IMR-90 (cell line): ENCODE measurements at regions not wholly inside any gene's neighbourhood (a gene's known extent, or its start where the extent isn't known, plus 50 kb on each side); places are given as distances from the start of the nearest gene placed in this dataset.

ENCODE experiments used
- ATAC-seq: fragments of 200-7000 bp; cut with Tn5 transposase; 2 replicates; pipeline ENCODE4 v1.9.1; 2020; ENCODE audit warnings: low read depth, mild to moderate bottlenecking, moderate library complexity
- BruUV-seq: library from RNA; stranded (reverse); fragments of 400-500 nt; replicated peaks from 2 replicates; lab custom pipeline; 2021; lab: Mats Ljungman, UMichigan
- CTCF ChIA-PET: fragments of 300-600 bp; formaldehyde crosslinking; extraction: SDS; loops from one replicate; lab custom pipeline; 2021; ENCODE audit warnings: antibody characterized with exemption; lab: Yijun Ruan, JAX
- POLR2A ChIA-PET: fragments of 300-600 bp; sonication (Branson Sonifier 250); formaldehyde crosslinking; loops from one replicate; lab custom pipeline; 2022; ENCODE audit warnings: antibody characterized with exemption; ENCODE audit not compliant: unreplicated experiment; lab: Charles Lee
- DNase-seq: peaks from one replicate; pipeline ENCODE4 v3.0.0; 2013
- H2AFZ ChIP-seq: replicated peaks from 2 replicates; pipeline ENCODE3; 2013; ENCODE audit warnings: low read length, mild to moderate bottlenecking; ENCODE audit not compliant: poor library complexity
- H2AK5ac ChIP-seq: 2 replicates; pipeline ENCODE4 v1.6.1; 2013; ENCODE audit warnings: low read depth, low read length, inconsistent platforms
- H2AK9ac ChIP-seq: replicated peaks from 2 replicates; pipeline ENCODE3; 2013; ENCODE audit warnings: mild to moderate bottlenecking, low read depth, low read length, moderate library complexity; ENCODE audit not compliant: poor library complexity
- H2BK120ac ChIP-seq: 2 replicates; pipeline ENCODE4 v1.6.1; 2013; ENCODE audit warnings: low read depth, low read length, inconsistent platforms
- H2BK15ac ChIP-seq: 3 replicates; pipeline ENCODE4 v1.6.1; 2013; ENCODE audit warnings: low read depth, low read length, inconsistent platforms
- H2BK20ac ChIP-seq: 2 replicates; pipeline ENCODE4 v1.6.1; 2013; ENCODE audit warnings: low read depth, mild to moderate bottlenecking, inconsistent platforms, low read length, moderate library complexity
- H2BK5ac ChIP-seq: 2 replicates; pipeline ENCODE4 v1.6.1; 2013; ENCODE audit warnings: mild to moderate bottlenecking, low read depth, low read length, inconsistent platforms; ENCODE audit not compliant: poor library complexity, severe bottlenecking
- H3K14ac ChIP-seq: replicated peaks from 2 replicates; pipeline ENCODE4 v1.6.1; 2013; ENCODE audit warnings: low read depth, low read length, inconsistent platforms
- H3K18ac ChIP-seq: 2 replicates; pipeline ENCODE4 v1.6.1; 2013; ENCODE audit warnings: low read depth, low read length, control low read depth
- H3K23ac ChIP-seq: 2 replicates; pipeline ENCODE4 v1.6.1; 2013; ENCODE audit warnings: low read depth, low read length, inconsistent platforms
- H3K27ac ChIP-seq: 2 replicates; pipeline ENCODE4 v1.5.1; 2013; ENCODE audit warnings: mild to moderate bottlenecking, control low read depth, low read length; ENCODE audit not compliant: insufficient read depth
- H3K27me3 ChIP-seq: 2 replicates; pipeline ENCODE4 v1.6.1; 2013; ENCODE audit warnings: low read length; ENCODE audit not compliant: control insufficient read depth, insufficient read depth
- H3K36me3 ChIP-seq: 2 replicates; pipeline ENCODE4 v1.6.1; 2013; ENCODE audit warnings: low read length, mixed read lengths; ENCODE audit not compliant: control insufficient read depth, insufficient read depth
- H3K4ac ChIP-seq: 2 replicates; pipeline ENCODE4 v1.6.1; 2013; ENCODE audit warnings: low read depth, low read length, inconsistent platforms
- H3K4me1 ChIP-seq: 2 replicates; pipeline ENCODE4 v1.6.1; 2013; ENCODE audit warnings: low read length, mixed read lengths; ENCODE audit not compliant: control insufficient read depth, insufficient read depth
- H3K4me2 ChIP-seq: 2 replicates; pipeline ENCODE4 v1.6.1; 2013; ENCODE audit warnings: low read depth, mild to moderate bottlenecking, control low read depth, low read length, moderate library complexity
- H3K4me3 ChIP-seq: 2 replicates; pipeline ENCODE4 v1.5.1; 2013; ENCODE audit warnings: low read depth, mild to moderate bottlenecking, control low read depth, low read length, moderate library complexity; ENCODE audit not compliant: insufficient read depth
- H3K56ac ChIP-seq: 2 replicates; pipeline ENCODE4 v1.6.1; 2013; ENCODE audit warnings: low read length, inconsistent platforms; ENCODE audit not compliant: insufficient read depth; ENCODE audit errors: extremely low read depth
- H3K79me1 ChIP-seq, 2 experiments: 2 replicates each; pipeline ENCODE4 v1.6.1; 2013; ENCODE audit warnings: low read length in 2 of 2, inconsistent platforms in 1 of 2, low read depth in 1 of 2
- H3K9ac ChIP-seq: 2 replicates; pipeline ENCODE4 v1.6.1; 2013; ENCODE audit warnings: low read depth, low read length, control low read depth
- H3K9me1 ChIP-seq: 2 replicates; pipeline ENCODE4 v1.6.1; 2013; ENCODE audit warnings: low read length, inconsistent platforms; ENCODE audit not compliant: insufficient read depth
- H3K9me3 ChIP-seq: 2 replicates; pipeline ENCODE4 v1.6.1; 2013; ENCODE audit warnings: low read length; ENCODE audit not compliant: control insufficient read depth, insufficient read depth
- H4K20me1 ChIP-seq: 2 replicates; pipeline ENCODE4 v1.6.1; 2013; ENCODE audit warnings: low read length, inconsistent platforms; ENCODE audit not compliant: insufficient read depth
- H4K5ac ChIP-seq: 2 replicates; pipeline ENCODE4 v1.6.1; 2013; ENCODE audit warnings: mild to moderate bottlenecking, low read depth, low read length, control low read depth
- H4K8ac ChIP-seq, 2 experiments: 2 replicates each; pipeline ENCODE4 v1.6.1; 2013; ENCODE audit warnings: low read depth in 2 of 2, low read length in 2 of 2, control low read depth in 1 of 2, inconsistent platforms in 1 of 2
- H4K91ac ChIP-seq: 2 replicates; pipeline ENCODE4 v1.6.1; 2013; ENCODE audit warnings: low read depth, low read length, inconsistent platforms; ENCODE audit not compliant: insufficient read depth
- BHLHE40 ChIP-seq: fragments of 150-350 bp; IDR thresholded peaks from 2 replicates; pipeline ENCODE4 v1.6.1; 2016; ENCODE audit warnings: mild to moderate bottlenecking, low read depth, low read length
- CEBPB ChIP-seq: IDR thresholded peaks from 2 replicates; pipeline ENCODE4 v1.6.1; 2012; ENCODE audit warnings: low read depth, low read length, improper control_type of control experiment
- CHD1 ChIP-seq: IDR thresholded peaks from 2 replicates; pipeline ENCODE4 v1.6.1; 2012; ENCODE audit warnings: low read depth, low read length, improper control_type of control experiment
- FOS ChIP-seq: fragments of 150-350 bp; IDR thresholded peaks from 2 replicates; pipeline ENCODE4 v1.6.1; 2016; ENCODE audit warnings: low read depth, low read length
- MAFK ChIP-seq: IDR thresholded peaks from 2 replicates; pipeline ENCODE4 v1.6.1; 2012; ENCODE audit warnings: low read depth, low read length, improper control_type of control experiment
- MAZ ChIP-seq: IDR thresholded peaks from 2 replicates; pipeline ENCODE4 v1.6.1; 2012; ENCODE audit warnings: low read depth, mild to moderate bottlenecking, low read length, improper control_type of control experiment, moderate library complexity, borderline replicate concordance
- MXI1 ChIP-seq: IDR thresholded peaks from 2 replicates; pipeline ENCODE4 v1.6.1; 2012; ENCODE audit warnings: low read depth, mild to moderate bottlenecking, low read length, moderate library complexity, borderline replicate concordance
- RAD21 ChIP-seq: IDR thresholded peaks from 2 replicates; pipeline ENCODE4 v1.6.1; 2012; ENCODE audit warnings: low read length, improper control_type of control experiment
- WGBS, 2 experiments: methylation state at CpG; one replicate each; pipeline versions ENCODE4 v1.1.5 to v1.1.7; 2013; ENCODE audit warnings: missing lambda C conversion rate in 2 of 2; ENCODE audit not compliant: insufficient read length in 1 of 2; ENCODE audit errors: extremely low coverage in 2 of 2; 5-methylcytosine and 5-hydroxymethylcytosine counted together
- dilution Hi-C: fragments of 300-500 bp; cut with HindIII; formaldehyde crosslinking; loops from one replicate; pipeline ENCODE4 v1.14.3; 2018; ENCODE audit warnings: low sequenced_read_pairs; ENCODE audit not compliant: unreplicated experiment
- in situ Hi-C: fragments of 300-500 bp; cut with MboI; formaldehyde crosslinking; loops from 3 replicates; pipeline ENCODE4 v1.14.3; 2019; ENCODE audit warnings: low sequenced_read_pairs, inconsistent platforms, mixed read lengths
- intact Hi-C: fragments of 100-400 bp; cut with micrococcal nuclease; formaldehyde crosslinking; loops from 2 replicates; pipeline ENCODE4 v1.10.0; 2022
- TF ChIP-seq, protein P1 (sequence below): conservative IDR thresholded peaks from 2 replicates; pipeline ENCODE4 v1.5.1; 2012; ENCODE audit warnings: mild to moderate bottlenecking, low read depth, low read length, improper control_type of control experiment

DNA sequence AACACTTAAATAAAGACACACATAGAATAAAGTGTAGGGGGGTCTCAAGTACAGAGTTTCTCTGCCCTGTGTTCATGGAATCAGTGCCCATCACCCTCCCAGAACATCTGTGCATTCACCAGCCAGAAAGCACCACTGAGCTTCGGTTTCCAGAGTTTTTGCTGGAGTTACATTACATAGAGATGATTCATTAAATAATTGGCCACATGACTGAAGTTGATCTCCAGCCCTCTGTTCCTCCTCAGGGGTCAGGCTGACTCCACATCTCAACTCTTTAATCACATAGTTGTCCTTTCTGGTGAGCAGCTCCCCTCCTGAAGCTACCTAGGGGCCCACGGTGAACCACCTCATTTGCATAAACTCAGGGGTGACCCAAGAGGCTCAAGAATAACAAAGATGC lies 129.8 kb downstream of the METTL4 start:
- in situ Hi-C loops (no loop called here), dilution Hi-C loops (no loop called here), intact Hi-C loops (no loop called here)
- peak; percentile 16 for DNase-seq
- Histone ChIP-seq H2AFZ (no peak overlapping the region), H3K9me1 (no peaks in the 10 kb centered on the region), H3K4ac (peak overlapping the region; percentile 51; the same call in 1 of the 2 replicates), H3K27ac (no peak overlapping the region), H4K5ac (no peak overlapping the region), H3K56ac (no peak overlapping the region), H4K8ac (no peak overlapping the region), H3K36me3 (no peaks in the 10 kb centered on the region), H3K4me2 (no peak overlapping the region; the same call in 1 of the 2 replicates), H2BK120ac (peak overlapping the region; percentile 48; the same call in 1 of the 2 replicates), H3K14ac (0 out of 2 replicates have a peak overlapping the region, but pooled peaks have one; percentile 25), H3K27me3 (no peaks in the 10 kb centered on the region), H2BK20ac (peak overlapping the region; percentile 69), H2BK15ac (no peak overlapping the region), H2AK5ac (no peak overlapping the region; the same call in 1 of the 2 replicates), H3K4me3 (no peak overlapping the region), H2BK5ac (peak overlapping the region; percentile 49), H3K18ac (no peak overlapping the region; the same call in 1 of the 2 replicates), H3K4me1 (peaks cover 4% of the 10 kb centered on the region; the same call in 1 of the 2 replicates), H3K9me3 (peaks cover 6% of the 10 kb centered on the region; the same call in 1 of the 2 replicates), H4K20me1 (no peaks in the 10 kb centered on the region), H2AK9ac (no peak overlapping the region), H3K9ac (no peak overlapping the region), H4K91ac (peak overlapping the region; percentile 49; the same call in 1 of the 2 replicates), H3K79me1 (no peaks in the 10 kb centered on the region), H3K23ac (no peak overlapping the region)
- no TSS peak for BruUV-seq
- TF ChIP-seq BHLHE40 (no peak), CEBPB (no peak), MXI1 (no peak), FOS (no peak), MAZ (no peak), MAFK (no peak), RAD21 (no peak), CHD1 (no peak)
- TF ChIP-seq, protein P1, sequence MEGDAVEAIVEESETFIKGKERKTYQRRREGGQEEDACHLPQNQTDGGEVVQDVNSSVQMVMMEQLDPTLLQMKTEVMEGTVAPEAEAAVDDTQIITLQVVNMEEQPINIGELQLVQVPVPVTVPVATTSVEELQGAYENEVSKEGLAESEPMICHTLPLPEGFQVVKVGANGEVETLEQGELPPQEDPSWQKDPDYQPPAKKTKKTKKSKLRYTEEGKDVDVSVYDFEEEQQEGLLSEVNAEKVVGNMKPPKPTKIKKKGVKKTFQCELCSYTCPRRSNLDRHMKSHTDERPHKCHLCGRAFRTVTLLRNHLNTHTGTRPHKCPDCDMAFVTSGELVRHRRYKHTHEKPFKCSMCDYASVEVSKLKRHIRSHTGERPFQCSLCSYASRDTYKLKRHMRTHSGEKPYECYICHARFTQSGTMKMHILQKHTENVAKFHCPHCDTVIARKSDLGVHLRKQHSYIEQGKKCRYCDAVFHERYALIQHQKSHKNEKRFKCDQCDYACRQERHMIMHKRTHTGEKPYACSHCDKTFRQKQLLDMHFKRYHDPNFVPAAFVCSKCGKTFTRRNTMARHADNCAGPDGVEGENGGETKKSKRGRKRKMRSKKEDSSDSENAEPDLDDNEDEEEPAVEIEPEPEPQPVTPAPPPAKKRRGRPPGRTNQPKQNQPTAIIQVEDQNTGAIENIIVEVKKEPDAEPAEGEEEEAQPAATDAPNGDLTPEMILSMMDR = no peak
- CTCF ChIA-PET = interaction anchor here (1.0 kb wide), 2 partner anchors 8 to 101 kb away, joined by 3 read pairs; no protein-coding TSS in a partner anchor
- peak; percentile 32; the same call in 1 of the 2 replicates for ATAC-seq
- POLR2A ChIA-PET = no interaction called here
- WGBS, 2 experiments = no CpG with 5 or more reads among the region's 2 CpGs
